Mucosa of descending colon (tissue), 3 donors: ENCODE measurements at regions not wholly inside any gene's neighbourhood (a gene's known extent, or its start where the extent isn't known, plus 50 kb on each side); places are given as distances from the start of the nearest gene placed in this dataset.
"Not testable (repeated sequence)": the region's sequence is repeated elsewhere in the genome, so short reads cannot be mapped to it uniquely, and the experiment has no call there.

Experiments
- ATAC-seq: fragments of 200-7000 bp; cut with Tn5 transposase; one replicate; pipeline ENCODE4 v1.9.1; 2020; ENCODE audit warnings: mild to moderate bottlenecking, moderate library complexity
- DNase-seq, 3 donors: peaks; one replicate each; pipeline ENCODE4 v3.0.0-alpha.2; 2020
- H3K36me3 ChIP-seq: fragments of 200-600 bp; one replicate; pipeline ENCODE4 v1.8.0; 2021; ENCODE audit warnings: low read depth, mild to moderate bottlenecking
- H3K4me1 ChIP-seq: fragments of 200-600 bp; one replicate; pipeline ENCODE4 v1.8.0; 2021; ENCODE audit warnings: low read depth, mild to moderate bottlenecking
- H3K4me3 ChIP-seq: fragments of 200-600 bp; one replicate; pipeline ENCODE4 v1.8.0; 2021; ENCODE audit warnings: mild to moderate bottlenecking
- H3K9me3 ChIP-seq: fragments of 200-600 bp; one replicate; pipeline ENCODE4 v1.8.0; 2021; ENCODE audit warnings: mild to moderate bottlenecking
- CTCF ChIP-seq: fragments of 200-600 bp; IDR thresholded peaks from one replicate; pipeline ENCODE4 v1.8.0; 2022; ENCODE audit warnings: antibody characterized with exemption, mild to moderate bottlenecking
- intact Hi-C, 2 donors: fragments of 100-400 bp; cut with DNase I in 1 of 2; cut with micrococcal nuclease in 1 of 2; formaldehyde crosslinking; loops; one replicate each; pipeline versions ENCODE4 v1.11.0 to v1.11.1; 2022; cut with DNase I, micrococcal nuclease
- donor health status: DM: no; HTN: no; CAD: no; lungs with moderate emphysema.
- donor health status: DM: no; HTN: no; CAD: no.
- donor health status: DM: no; HTN: yes; CAD: no.

GRCh38 chrX:120727452-120727851 is 97.6 kb upstream of the C1GALT1C1 start:
- TF ChIP-seq CTCF = no peak
- Histone ChIP-seq H3K4me3 (no peak overlapping the region), H3K4me1 (no peaks in the 10 kb centered on the region), H3K36me3 (no peaks in the 10 kb centered on the region), H3K9me3 (no peaks in the 10 kb centered on the region)
- no peak for ATAC-seq
- DNase-seq = no peak
- intact Hi-C loops = no loop called here

- DNase-seq (no peak), ATAC-seq (peak; percentile 25)
- no peaks in the 10 kb centered on the region for H3K4me1 ChIP-seq
- no peak for TF ChIP-seq CTCF
- H3K9me3 ChIP-seq = no peaks in the 10 kb centered on the region
- no peak overlapping the region for H3K4me3 ChIP-seq
- H3K36me3 ChIP-seq = no peaks in the 10 kb centered on the region
- intact Hi-C loops = no loop called here
Measured at GRCh38 chrX:120726294-120726693, 96.4 kb upstream of the C1GALT1C1 start.

- intact Hi-C loops = no loop called here
- ATAC-seq = no peak
- no peak for TF ChIP-seq CTCF
Measured at GRCh38 chrX:120725874-120726273, 96.0 kb upstream of the C1GALT1C1 start.

GRCh38 chrX:120719622-120720021 is 89.8 kb upstream of the C1GALT1C1 start:
- Histone ChIP-seq H3K9me3 (no peaks in the 10 kb centered on the region), H3K36me3 (no peaks in the 10 kb centered on the region), H3K4me1 (no peaks in the 10 kb centered on the region), H3K4me3 (no peak overlapping the region)
- DNase-seq = no peak
- TF ChIP-seq CTCF = no peak
- intact Hi-C loops = no loop called here
- no peak for ATAC-seq

More at GRCh38 chrX:120725874-120726273, 96.0 kb upstream of the C1GALT1C1 start:
- H3K9me3 ChIP-seq = no peaks in the 10 kb centered on the region
- DNase-seq = no peak
- H3K4me3 ChIP-seq = no peak overlapping the region
- no peaks in the 10 kb centered on the region for H3K36me3 ChIP-seq
- no peaks in the 10 kb centered on the region for H3K4me1 ChIP-seq

GRCh38 chrX:120718969-120719368 is 89.1 kb upstream of the C1GALT1C1 start:
- no peak overlapping the region for H3K4me3 ChIP-seq
- TF ChIP-seq CTCF = no peak
- H3K9me3 ChIP-seq = no peaks in the 10 kb centered on the region
- H3K4me1 ChIP-seq = no peaks in the 10 kb centered on the region
- no peak for ATAC-seq
- intact Hi-C loops = no loop called here
- DNase-seq = no peak
- no peaks in the 10 kb centered on the region for H3K36me3 ChIP-seq

- H3K4me3 ChIP-seq, H3K9me3 ChIP-seq, H3K4me1 ChIP-seq, DNase-seq, intact Hi-C loops, H3K36me3 ChIP-seq, ATAC-seq: not testable (repeated sequence)
Measured at GRCh38 chrX:120702337-120702736, 72.5 kb upstream of the C1GALT1C1 start.
